ENCODE measurements at regions not wholly inside any gene's neighbourhood (a gene's known extent, or its start where the extent isn't known, plus 50 kb on each side); places are given as distances from the start of the nearest gene placed in this dataset.

DNA sequence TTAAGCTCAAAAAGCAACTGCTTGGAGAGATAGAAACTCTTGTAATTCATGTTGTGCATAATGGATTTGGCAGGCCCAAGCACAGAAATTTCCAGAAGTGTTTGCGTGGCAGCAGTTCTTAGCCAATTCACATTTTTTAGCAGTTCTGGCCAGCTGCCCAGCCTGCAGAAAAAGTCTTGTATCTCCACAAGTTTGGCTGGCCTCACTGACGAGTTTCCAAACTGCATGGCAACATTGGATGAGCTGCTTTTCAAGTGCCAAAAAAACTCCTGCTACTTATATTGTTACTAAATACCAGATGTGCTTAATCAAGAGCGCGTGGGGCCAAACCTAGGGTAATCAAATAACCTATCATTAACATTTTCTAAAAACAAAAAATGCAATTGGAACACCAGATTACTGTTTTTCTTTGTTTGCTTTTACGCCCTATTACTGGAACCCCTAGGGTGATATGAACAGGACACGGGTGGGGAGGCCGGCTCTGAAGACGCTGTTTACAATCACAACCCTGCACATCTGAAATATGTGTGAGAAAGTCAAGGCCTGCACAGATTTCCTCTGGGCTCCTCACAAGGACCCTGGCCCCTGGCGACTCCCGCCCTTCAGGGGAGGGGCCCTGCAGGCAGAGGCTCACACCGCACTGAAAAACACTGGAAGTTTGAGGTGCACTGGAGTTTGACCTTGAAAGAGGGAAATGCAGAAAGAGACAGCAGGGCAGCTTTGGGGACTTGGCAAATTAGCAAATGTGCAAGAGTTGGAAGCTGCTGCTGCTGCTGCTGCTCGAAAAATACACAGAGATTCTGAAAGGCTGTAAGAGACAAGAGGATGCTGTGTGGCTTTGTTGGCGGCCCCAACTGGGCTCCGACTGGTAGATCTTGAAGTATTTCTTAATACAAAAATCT, 55.2 kb upstream of the TARBP1 start:
- Mint-ChIP-seq H3K36me3 (ENCODE audit: insufficient read depth, unreplicated experiment) (no peaks in the 10 kb centered on the region), H3K4me1 (ENCODE audit: low read depth, unreplicated experiment) (peaks cover 50% of the 10 kb centered on the region), H3K27ac (ENCODE audit: unreplicated experiment) (peak overlapping the region; percentile 10), H3K27me3 (ENCODE audit: insufficient read depth, unreplicated experiment) (no peaks in the 10 kb centered on the region), H3K9me3 (ENCODE audit: unreplicated experiment) (no peaks in the 10 kb centered on the region), H3K4me3 (ENCODE audit: unreplicated experiment) (no peak overlapping the region)
- DNase-seq: no peak
- Histone ChIP-seq H3K27me3 (replicated peaks; ENCODE audit: control insufficient read depth, insufficient read depth, low read length) (no peaks in the 10 kb centered on the region), H3K9me3 (no peaks in the 10 kb centered on the region), H3K36me3 (ENCODE audit: control insufficient read depth, insufficient read depth, low read length) (no peaks in the 10 kb centered on the region), H3K4me1 (peaks cover 44% of the 10 kb centered on the region), H3K4me3 (ENCODE audit: low read depth, low read length) (no peak overlapping the region)
- BruUV-seq (replicated peaks): no TSS peak
- CTCF ChIA-PET: no interaction called here
- POLR2A ChIA-PET: no interaction called here
- TF ChIP-seq CTCF (IDR thresholded peaks at IDR 0.05; ENCODE audit: insufficient read depth in 1 of 2, low read depth in 1 of 2, low read length in 1 of 2, severe bottlenecking in 1 of 2, unreplicated experiment in 1 of 2): no peak
- intact Hi-C loops (cut with micrococcal nuclease; ENCODE audit: unreplicated experiment): no loop called here

DNA sequence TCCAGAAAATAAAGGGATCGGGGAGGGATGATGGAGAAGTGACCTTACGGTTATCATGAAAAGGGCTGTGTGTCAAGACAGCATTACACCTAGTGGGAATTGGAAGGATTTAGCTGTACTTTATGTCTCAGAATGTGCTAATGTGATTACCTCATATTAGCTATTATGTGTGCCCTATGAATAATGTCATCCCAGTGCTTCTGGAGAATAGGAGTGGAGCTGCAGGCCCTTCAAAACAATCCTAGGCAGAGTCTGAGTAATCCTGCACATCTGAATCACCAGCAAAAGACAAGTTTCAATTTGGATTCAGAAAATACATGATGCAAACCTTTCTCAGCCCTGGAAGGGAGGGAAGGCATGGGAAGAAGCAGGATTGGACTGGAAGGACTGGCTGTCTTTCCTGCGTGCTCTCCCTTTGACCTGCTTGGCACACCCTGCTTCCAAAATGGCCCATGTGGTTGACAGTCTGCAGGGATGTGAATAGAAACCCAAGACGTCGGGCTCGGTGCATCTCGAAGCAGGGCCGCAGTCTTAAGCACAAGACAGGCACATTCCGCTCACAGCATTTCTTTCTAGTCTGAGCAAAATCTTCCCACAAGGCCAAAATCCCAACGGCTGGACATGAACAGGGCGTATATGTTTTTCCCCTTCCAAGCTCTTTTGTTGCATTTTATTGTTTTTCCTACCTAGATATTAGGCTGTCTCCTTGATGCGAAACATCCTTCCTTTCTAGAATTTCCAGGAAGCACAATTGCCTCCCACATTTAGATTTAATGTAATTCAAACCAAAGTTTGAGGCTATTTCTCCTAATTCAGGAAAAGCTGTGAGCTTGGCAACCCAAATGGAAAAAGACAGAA, 54.3 kb upstream of the TARBP1 start:
- BruUV-seq (replicated peaks): no TSS peak

More for the DNA sequence above, 54.3 kb upstream of the TARBP1 start:
- Mint-ChIP-seq H3K36me3 (ENCODE audit: insufficient read depth, unreplicated experiment) (no peaks in the 10 kb centered on the region), H3K27me3 (ENCODE audit: insufficient read depth, unreplicated experiment) (no peaks in the 10 kb centered on the region), H3K9me3 (ENCODE audit: unreplicated experiment) (no peaks in the 10 kb centered on the region), H3K27ac (ENCODE audit: unreplicated experiment) (peak overlapping the region; percentile 6), H3K4me3 (ENCODE audit: unreplicated experiment) (no peak overlapping the region), H3K4me1 (ENCODE audit: low read depth, unreplicated experiment) (peaks cover 44% of the 10 kb centered on the region)
- intact Hi-C loops (cut with micrococcal nuclease; ENCODE audit: unreplicated experiment): no loop called here
- Histone ChIP-seq H3K4me3 (ENCODE audit: low read depth, low read length) (no peak overlapping the region), H3K36me3 (ENCODE audit: control insufficient read depth, insufficient read depth, low read length) (no peaks in the 10 kb centered on the region), H3K27me3 (replicated peaks; ENCODE audit: control insufficient read depth, insufficient read depth, low read length) (no peaks in the 10 kb centered on the region), H3K9me3 (no peaks in the 10 kb centered on the region), H3K4me1 (peaks cover 35% of the 10 kb centered on the region)
- POLR2A ChIA-PET: no interaction called here
- no peak for TF ChIP-seq CTCF (IDR thresholded peaks at IDR 0.05; ENCODE audit: insufficient read depth in 1 of 2, low read depth in 1 of 2, low read length in 1 of 2, severe bottlenecking in 1 of 2, unreplicated experiment in 1 of 2)
- CTCF ChIA-PET: no interaction called here
- DNase-seq: no peak

All from Caco-2 (cell line).